Loucy (cell line): ENCODE measurements at regions not wholly inside any gene's neighbourhood (a gene's known extent, or its start where the extent isn't known, plus 50 kb on each side); places are given as distances from the start of the nearest gene placed in this dataset.
"Not testable (repeated sequence)": the region's sequence is repeated elsewhere in the genome, so short reads cannot be mapped to it uniquely, and the experiment has no call there.

Source experiments
- H2AFZ ChIP-seq: fragments of 200-600 bp; sonication (generic); 2 replicates; pipeline ENCODE4 v1.6.0; 2016; ENCODE audit warnings: antibody characterized with exemption, mild to moderate bottlenecking, low read length, moderate library complexity
- H3F3A ChIP-seq: fragments of 200-600 bp; 2 replicates; pipeline ENCODE4 v1.6.0; 2016; ENCODE audit warnings: antibody characterized with exemption, low read depth, mild to moderate bottlenecking
- H3K27me3 ChIP-seq: fragments of 200-600 bp; sonication (generic); 2 replicates; pipeline ENCODE4 v1.6.1; 2014; ENCODE audit warnings: low read length, mild to moderate bottlenecking; ENCODE audit not compliant: insufficient read depth, poor library complexity, severe bottlenecking
- H3K36me3 ChIP-seq: fragments of 200-600 bp; sonication (generic); 2 replicates; pipeline ENCODE4 v1.6.1; 2016; ENCODE audit warnings: low read length; ENCODE audit not compliant: insufficient read depth
- H3K4me1 ChIP-seq: fragments of 200-600 bp; sonication (generic); 2 replicates; pipeline ENCODE4 v1.5.1; 2014; ENCODE audit warnings: low read length, mild to moderate bottlenecking; ENCODE audit not compliant: insufficient read depth, poor library complexity, severe bottlenecking
- H3K4me2 ChIP-seq: fragments of 200-600 bp; sonication (generic); 2 replicates; pipeline ENCODE4 v1.6.0; 2014; ENCODE audit warnings: antibody characterized with exemption, low read length, low read depth, mild to moderate bottlenecking; ENCODE audit not compliant: poor library complexity, severe bottlenecking
- H3K4me3 ChIP-seq: fragments of 200-600 bp; sonication (generic); 2 replicates; pipeline ENCODE4 v1.5.1; 2014; ENCODE audit warnings: low read length, mild to moderate bottlenecking, mixed read lengths; ENCODE audit not compliant: poor library complexity, severe bottlenecking
- H3K79me2 ChIP-seq: fragments of 200-600 bp; sonication (generic); 2 replicates; pipeline ENCODE4 v1.6.1; 2014; ENCODE audit warnings: low read length; ENCODE audit not compliant: insufficient read depth
- H3K9ac ChIP-seq: fragments of 200-600 bp; sonication (generic); 2 replicates; pipeline ENCODE4 v1.6.0; 2014; ENCODE audit warnings: mild to moderate bottlenecking, low read depth, low read length, moderate library complexity; ENCODE audit not compliant: poor library complexity, severe bottlenecking
- H3K9me2 ChIP-seq: fragments of 200-600 bp; sonication (generic); replicated peaks from 2 replicates; pipeline ENCODE4 v1.6.1; 2016; ENCODE audit warnings: low read depth, low read length, mixed read lengths
- H3K9me3 ChIP-seq: fragments of 200-600 bp; sonication (generic); 2 replicates; pipeline ENCODE4 v1.6.1; 2014; ENCODE audit warnings: mild to moderate bottlenecking, antibody characterized with exemption, low read length, low read depth; ENCODE audit not compliant: insufficient read depth
- H4K20me1 ChIP-seq: fragments of 200-600 bp; sonication (generic); 2 replicates; pipeline ENCODE4 v1.6.0; 2014; ENCODE audit warnings: antibody characterized with exemption, low read length, mild to moderate bottlenecking; ENCODE audit not compliant: insufficient read depth, poor library complexity, severe bottlenecking
- EZH2phosphoT487 ChIP-seq: fragments of 200-600 bp; IDR thresholded peaks from 2 replicates; pipeline ENCODE4 v1.6.1; 2018; ENCODE audit warnings: antibody characterized with exemption, mild to moderate bottlenecking, moderate library complexity, borderline replicate concordance
- TF ChIP-seq, protein P1 (sequence below): fragments of 200-600 bp; sonication (generic); conservative IDR thresholded peaks from 2 replicates; pipeline ENCODE4 v1.5.1; 2014; ENCODE audit warnings: mild to moderate bottlenecking, antibody characterized with exemption, low read length

- H2AFZ ChIP-seq: no peak overlapping the region
- H3K9me3 ChIP-seq: no peaks in the 10 kb centered on the region
- TF ChIP-seq EZH2phosphoT487: no peak
- no peaks in the 10 kb centered on the region for H3K9me2 ChIP-seq
- H3K4me2 ChIP-seq: no peak overlapping the region
- H3K79me2 ChIP-seq: no peaks in the 10 kb centered on the region
- H3F3A ChIP-seq: no peaks in the 10 kb centered on the region
- H3K36me3 ChIP-seq: no peaks in the 10 kb centered on the region
- no peaks in the 10 kb centered on the region for H3K4me1 ChIP-seq
- no peaks in the 10 kb centered on the region for H4K20me1 ChIP-seq
- no peak overlapping the region for H3K9ac ChIP-seq
- H3K27me3 ChIP-seq: no peaks in the 10 kb centered on the region
- H3K4me3 ChIP-seq: no peak overlapping the region
These were observed 1311.1 kb upstream of the NRXN1 start for GRCh38 chr2:52343010-52343409.

DNA sequence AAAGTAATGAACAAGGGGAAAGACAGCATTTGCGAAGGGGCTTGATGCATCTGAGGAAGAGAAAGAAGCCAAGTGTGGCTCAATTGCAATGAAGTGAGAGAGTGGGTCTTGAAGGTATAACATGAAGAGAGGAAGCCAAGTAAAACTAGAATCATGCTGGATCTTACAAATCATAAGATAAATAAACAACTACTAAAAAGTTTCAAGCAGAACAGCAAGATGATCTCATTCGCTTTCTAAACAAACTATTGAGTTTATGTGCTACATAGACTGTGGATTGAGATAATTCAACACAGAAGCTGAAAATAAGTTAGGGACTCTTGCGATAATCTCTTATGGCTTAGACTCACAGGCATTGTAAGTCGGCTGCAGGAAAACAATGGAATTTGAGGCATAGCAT, 1310.5 kb upstream of the NRXN1 start:
- Histone ChIP-seq H3K4me3 (no peak overlapping the region), H3K4me2 (no peak overlapping the region)

GRCh38 chr2:52341732-52342131, 1309.8 kb upstream of the NRXN1 start:
- no peak for TF ChIP-seq EZH2phosphoT487
- TF ChIP-seq, protein P1, sequence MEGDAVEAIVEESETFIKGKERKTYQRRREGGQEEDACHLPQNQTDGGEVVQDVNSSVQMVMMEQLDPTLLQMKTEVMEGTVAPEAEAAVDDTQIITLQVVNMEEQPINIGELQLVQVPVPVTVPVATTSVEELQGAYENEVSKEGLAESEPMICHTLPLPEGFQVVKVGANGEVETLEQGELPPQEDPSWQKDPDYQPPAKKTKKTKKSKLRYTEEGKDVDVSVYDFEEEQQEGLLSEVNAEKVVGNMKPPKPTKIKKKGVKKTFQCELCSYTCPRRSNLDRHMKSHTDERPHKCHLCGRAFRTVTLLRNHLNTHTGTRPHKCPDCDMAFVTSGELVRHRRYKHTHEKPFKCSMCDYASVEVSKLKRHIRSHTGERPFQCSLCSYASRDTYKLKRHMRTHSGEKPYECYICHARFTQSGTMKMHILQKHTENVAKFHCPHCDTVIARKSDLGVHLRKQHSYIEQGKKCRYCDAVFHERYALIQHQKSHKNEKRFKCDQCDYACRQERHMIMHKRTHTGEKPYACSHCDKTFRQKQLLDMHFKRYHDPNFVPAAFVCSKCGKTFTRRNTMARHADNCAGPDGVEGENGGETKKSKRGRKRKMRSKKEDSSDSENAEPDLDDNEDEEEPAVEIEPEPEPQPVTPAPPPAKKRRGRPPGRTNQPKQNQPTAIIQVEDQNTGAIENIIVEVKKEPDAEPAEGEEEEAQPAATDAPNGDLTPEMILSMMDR: no peak
- H3F3A ChIP-seq: no peaks in the 10 kb centered on the region
- no peak overlapping the region for H3K9ac ChIP-seq
- H3K4me2 ChIP-seq: no peak overlapping the region
- H3K27me3 ChIP-seq: no peaks in the 10 kb centered on the region
- H2AFZ ChIP-seq: no peak overlapping the region; the same call in 1 of the 2 replicates
- no peaks in the 10 kb centered on the region for H3K4me1 ChIP-seq
- H3K9me2 ChIP-seq: no peaks in the 10 kb centered on the region
- no peak overlapping the region for H3K4me3 ChIP-seq
- no peaks in the 10 kb centered on the region for H3K79me2 ChIP-seq
- no peaks in the 10 kb centered on the region for H4K20me1 ChIP-seq
- H3K9me3 ChIP-seq: no peaks in the 10 kb centered on the region
- no peaks in the 10 kb centered on the region for H3K36me3 ChIP-seq

More for the DNA sequence above, 1310.5 kb upstream of the NRXN1 start:
- Histone ChIP-seq H3K9ac (no peak overlapping the region), H3K9me2 (no peaks in the 10 kb centered on the region), H2AFZ (no peak overlapping the region), H3K4me1 (no peaks in the 10 kb centered on the region), H3F3A (no peaks in the 10 kb centered on the region), H3K79me2 (no peaks in the 10 kb centered on the region), H3K27me3 (no peaks in the 10 kb centered on the region), H4K20me1 (no peaks in the 10 kb centered on the region), H3K36me3 (no peaks in the 10 kb centered on the region), H3K9me3 (no peaks in the 10 kb centered on the region)
- TF ChIP-seq EZH2phosphoT487: no peak
- TF ChIP-seq, protein P1: no peak

GRCh38 chr2:52340171-52340570, 1308.2 kb upstream of the NRXN1 start:
- H3F3A ChIP-seq: no peaks in the 10 kb centered on the region
- H3K9me3 ChIP-seq: no peaks in the 10 kb centered on the region
- H3K79me2 ChIP-seq: no peaks in the 10 kb centered on the region
- H3K9ac ChIP-seq: no peak overlapping the region
- H3K4me3 ChIP-seq: no peak overlapping the region
- no peak overlapping the region for H3K4me2 ChIP-seq
- TF ChIP-seq EZH2phosphoT487: no peak
- TF ChIP-seq, protein P1: no peak
- no peaks in the 10 kb centered on the region for H3K4me1 ChIP-seq
- no peaks in the 10 kb centered on the region for H3K36me3 ChIP-seq
- H2AFZ ChIP-seq: no peak overlapping the region
- no peaks in the 10 kb centered on the region for H3K27me3 ChIP-seq
- H4K20me1 ChIP-seq: no peaks in the 10 kb centered on the region
- no peaks in the 10 kb centered on the region for H3K9me2 ChIP-seq

GRCh38 chr2:52337786-52338185, 1305.9 kb upstream of the NRXN1 start:
- not testable (repeated sequence) for H3F3A ChIP-seq, H3K4me3 ChIP-seq, H3K27me3 ChIP-seq, H3K79me2 ChIP-seq, H3K9ac ChIP-seq, H3K9me3 ChIP-seq, H3K4me2 ChIP-seq, H2AFZ ChIP-seq, H3K4me1 ChIP-seq, H3K9me2 ChIP-seq, H4K20me1 ChIP-seq, H3K36me3 ChIP-seq
